ENCODE measurements at regions not wholly inside any gene's neighbourhood (a gene's known extent, or its start where the extent isn't known, plus 50 kb on each side); places are given as distances from the start of the nearest gene placed in this dataset.

- TF ChIP-seq, protein P1, sequence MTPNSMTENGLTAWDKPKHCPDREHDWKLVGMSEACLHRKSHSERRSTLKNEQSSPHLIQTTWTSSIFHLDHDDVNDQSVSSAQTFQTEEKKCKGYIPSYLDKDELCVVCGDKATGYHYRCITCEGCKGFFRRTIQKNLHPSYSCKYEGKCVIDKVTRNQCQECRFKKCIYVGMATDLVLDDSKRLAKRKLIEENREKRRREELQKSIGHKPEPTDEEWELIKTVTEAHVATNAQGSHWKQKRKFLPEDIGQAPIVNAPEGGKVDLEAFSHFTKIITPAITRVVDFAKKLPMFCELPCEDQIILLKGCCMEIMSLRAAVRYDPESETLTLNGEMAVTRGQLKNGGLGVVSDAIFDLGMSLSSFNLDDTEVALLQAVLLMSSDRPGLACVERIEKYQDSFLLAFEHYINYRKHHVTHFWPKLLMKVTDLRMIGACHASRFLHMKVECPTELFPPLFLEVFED (CRISPR knock-in tag; conservative IDR thresholded peaks at IDR 0.05) = peak; percentile 82; the same call in 1 of the 2 replicates
- TF ChIP-seq ZNF140 (CRISPR knock-in tag; IDR thresholded peaks at IDR 0.05) (no peak), FOXK1 (CRISPR knock-in tag; IDR thresholded peaks at IDR 0.05; ENCODE audit: borderline replicate concordance) (0 out of 2 replicates have a peak, but pooled peaks have one; percentile 55), ZNF507 (tag; conservative IDR thresholded peaks at IDR 0.05) (no peak), E2F5 (CRISPR knock-in tag; IDR thresholded peaks at IDR 0.05) (no peak), BMI1 (IDR thresholded peaks at IDR 0.05; ENCODE audit: low read length) (no peak), LCOR (CRISPR knock-in tag; IDR thresholded peaks at IDR 0.05) (peak; percentile 96), ATF3 (IDR thresholded peaks at IDR 0.05) (peak; percentile 70), ATF3 (CRISPR knock-in tag; conservative IDR thresholded peaks at IDR 0.05) (peak; percentile 35; the same call in 1 of the 2 replicates), NR2F6 (CRISPR knock-in tag; IDR thresholded peaks at IDR 0.05) (no peak), BDP1 (IDR thresholded peaks at IDR 0.05; ENCODE audit: insufficient read depth, insufficient read length) (no peak), ZBTB40 (IDR thresholded peaks at IDR 0.05) (no peak), ZBTB40 (CRISPR knock-in tag; IDR thresholded peaks at IDR 0.05) (no peak), PCBP2 (IDR thresholded peaks at IDR 0.05; ENCODE audit: low read depth, low read length, poor library complexity, severe bottlenecking) (no peak)
- TF ChIP-seq, protein P2, sequence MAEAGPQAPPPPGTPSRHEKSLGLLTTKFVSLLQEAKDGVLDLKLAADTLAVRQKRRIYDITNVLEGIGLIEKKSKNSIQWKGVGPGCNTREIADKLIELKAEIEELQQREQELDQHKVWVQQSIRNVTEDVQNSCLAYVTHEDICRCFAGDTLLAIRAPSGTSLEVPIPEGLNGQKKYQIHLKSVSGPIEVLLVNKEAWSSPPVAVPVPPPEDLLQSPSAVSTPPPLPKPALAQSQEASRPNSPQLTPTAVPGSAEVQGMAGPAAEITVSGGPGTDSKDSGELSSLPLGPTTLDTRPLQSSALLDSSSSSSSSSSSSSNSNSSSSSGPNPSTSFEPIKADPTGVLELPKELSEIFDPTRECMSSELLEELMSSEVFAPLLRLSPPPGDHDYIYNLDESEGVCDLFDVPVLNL (CRISPR knock-in tag; IDR thresholded peaks at IDR 0.05; ENCODE audit: low read depth) = no peak
Measured at GRCh38 chr11:33944693-33945424, 53.0 kb upstream of the LMO2 start (continued).

Data from K562 (cell line).